HUES6 (cell line): ENCODE measurements at regions not wholly inside any gene's neighbourhood (a gene's known extent, or its start where the extent isn't known, plus 50 kb on each side); places are given as distances from the start of the nearest gene placed in this dataset.

ENCODE experiments used
- H3K27ac ChIP-seq: 2 replicates; pipeline ENCODE4 v1.7.0; 2013; ENCODE audit warnings: low read depth, mild to moderate bottlenecking, low read length, inconsistent platforms
- H3K27me3 ChIP-seq: 2 replicates; pipeline ENCODE4 v1.6.1; 2013; ENCODE audit warnings: low read length; ENCODE audit not compliant: control insufficient read depth, insufficient read depth
- H3K36me3 ChIP-seq: 2 replicates; pipeline ENCODE4 v1.6.1; 2013; ENCODE audit warnings: low read length; ENCODE audit not compliant: control insufficient read depth, insufficient read depth
- H3K4me1 ChIP-seq: 2 replicates; pipeline ENCODE4 v1.6.1; 2013; ENCODE audit warnings: low read length; ENCODE audit not compliant: control insufficient read depth, insufficient read depth
- H3K4me3 ChIP-seq: 2 replicates; pipeline ENCODE4 v1.5.1; 2013; ENCODE audit warnings: low read depth, low read length
- H3K9ac ChIP-seq: one replicate; pipeline ENCODE4 v1.6.1; 2013; ENCODE audit warnings: mild to moderate bottlenecking, low read length
- H3K9me3 ChIP-seq: 2 replicates; pipeline ENCODE4 v1.6.1; 2013; ENCODE audit warnings: low read depth, low read length; ENCODE audit not compliant: control insufficient read depth, insufficient read depth

DNA sequence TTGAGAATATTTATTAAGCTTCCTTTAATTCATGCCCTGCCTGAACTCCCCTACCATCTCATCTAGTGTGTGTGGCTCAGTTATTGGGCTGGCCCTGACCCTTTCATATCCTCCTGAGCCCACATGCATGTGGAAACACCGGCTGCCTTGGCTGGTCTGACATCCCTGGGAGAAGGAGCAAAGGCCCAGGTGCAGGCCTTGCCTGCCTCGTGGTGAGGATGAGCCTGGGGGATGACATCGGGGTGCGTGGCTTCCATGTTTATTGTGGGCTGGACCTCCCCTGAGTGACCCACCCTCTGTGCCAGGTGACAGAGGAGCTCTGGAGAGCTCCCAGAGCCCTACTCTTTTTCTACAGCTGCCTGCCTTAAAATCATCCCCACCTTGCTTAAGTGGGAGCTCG lies 69.1 kb downstream of the FOXA2 start:
- no peak overlapping the region for H3K27ac ChIP-seq
- H3K36me3 ChIP-seq: no peaks in the 10 kb centered on the region
- no peak overlapping the region for H3K4me3 ChIP-seq
- H3K27me3 ChIP-seq: peaks cover 5% of the 10 kb centered on the region
- H3K9me3 ChIP-seq: no peaks in the 10 kb centered on the region
- H3K9ac ChIP-seq: no peak overlapping the region
- H3K4me1 ChIP-seq: peaks cover 10% of the 10 kb centered on the region; the same call in 1 of the 2 replicates

DNA sequence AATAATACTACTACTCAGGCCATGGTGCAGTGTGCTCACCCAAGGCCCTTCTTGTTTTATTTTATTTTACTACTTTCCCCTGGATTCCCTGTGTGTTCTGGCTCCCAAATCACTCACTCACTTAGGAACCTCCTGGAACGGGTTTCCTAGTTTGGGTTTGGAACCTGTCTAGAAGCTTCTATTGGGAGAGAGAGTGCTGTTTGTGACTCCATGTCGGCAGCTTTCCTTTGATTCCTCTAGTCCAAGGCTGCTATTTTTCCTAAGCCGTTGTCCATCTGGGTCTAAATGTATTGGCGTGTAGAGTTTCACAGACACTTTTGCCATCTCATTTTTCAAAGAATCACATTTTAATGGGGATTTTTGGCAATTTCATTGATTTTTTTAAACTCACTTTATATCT lies 70.8 kb downstream of the FOXA2 start:
- H3K4me1 ChIP-seq: peaks cover 10% of the 10 kb centered on the region; the same call in 1 of the 2 replicates
- no peak overlapping the region for H3K9ac ChIP-seq
- H3K4me3 ChIP-seq: no peak overlapping the region
- no peaks in the 10 kb centered on the region for H3K9me3 ChIP-seq
- H3K36me3 ChIP-seq: no peaks in the 10 kb centered on the region
- H3K27ac ChIP-seq: no peak overlapping the region
- peaks cover 9% of the 10 kb centered on the region for H3K27me3 ChIP-seq

DNA sequence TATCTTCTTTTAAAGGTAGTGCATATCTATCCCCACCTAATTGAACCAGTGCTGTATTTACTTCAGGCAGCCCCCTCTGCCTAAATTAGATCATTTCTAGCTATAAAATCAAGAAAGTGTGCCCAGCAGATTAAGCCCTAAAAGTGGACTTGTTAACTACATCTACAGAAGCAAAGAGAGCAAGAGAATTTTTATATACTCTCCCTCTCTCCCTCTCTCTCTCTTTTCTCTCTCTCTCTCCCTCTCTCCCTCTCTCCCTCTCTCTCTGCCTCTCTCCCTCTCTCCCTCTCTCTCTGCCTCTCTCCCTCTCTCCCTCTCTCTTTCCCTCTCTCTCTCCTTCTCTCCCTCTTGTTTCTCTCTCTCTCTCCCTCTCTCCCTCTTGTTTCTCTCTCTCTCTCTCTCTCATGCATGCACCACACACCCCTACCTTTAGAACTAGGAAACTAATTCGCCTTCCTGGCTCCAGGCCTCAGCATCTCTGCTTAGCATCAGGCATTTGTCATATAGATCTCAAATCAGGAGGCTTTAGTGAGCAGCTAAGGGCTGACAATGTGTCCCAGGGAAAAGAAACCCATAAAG lies 71.4 kb downstream of the FOXA2 start:
- Histone ChIP-seq H3K4me1 (peaks cover 10% of the 10 kb centered on the region; the same call in 1 of the 2 replicates), H3K36me3 (no peaks in the 10 kb centered on the region), H3K27me3 (peaks cover 9% of the 10 kb centered on the region), H3K9ac (no peak overlapping the region), H3K27ac (no peak overlapping the region), H3K9me3 (no peaks in the 10 kb centered on the region), H3K4me3 (no peak overlapping the region)

DNA sequence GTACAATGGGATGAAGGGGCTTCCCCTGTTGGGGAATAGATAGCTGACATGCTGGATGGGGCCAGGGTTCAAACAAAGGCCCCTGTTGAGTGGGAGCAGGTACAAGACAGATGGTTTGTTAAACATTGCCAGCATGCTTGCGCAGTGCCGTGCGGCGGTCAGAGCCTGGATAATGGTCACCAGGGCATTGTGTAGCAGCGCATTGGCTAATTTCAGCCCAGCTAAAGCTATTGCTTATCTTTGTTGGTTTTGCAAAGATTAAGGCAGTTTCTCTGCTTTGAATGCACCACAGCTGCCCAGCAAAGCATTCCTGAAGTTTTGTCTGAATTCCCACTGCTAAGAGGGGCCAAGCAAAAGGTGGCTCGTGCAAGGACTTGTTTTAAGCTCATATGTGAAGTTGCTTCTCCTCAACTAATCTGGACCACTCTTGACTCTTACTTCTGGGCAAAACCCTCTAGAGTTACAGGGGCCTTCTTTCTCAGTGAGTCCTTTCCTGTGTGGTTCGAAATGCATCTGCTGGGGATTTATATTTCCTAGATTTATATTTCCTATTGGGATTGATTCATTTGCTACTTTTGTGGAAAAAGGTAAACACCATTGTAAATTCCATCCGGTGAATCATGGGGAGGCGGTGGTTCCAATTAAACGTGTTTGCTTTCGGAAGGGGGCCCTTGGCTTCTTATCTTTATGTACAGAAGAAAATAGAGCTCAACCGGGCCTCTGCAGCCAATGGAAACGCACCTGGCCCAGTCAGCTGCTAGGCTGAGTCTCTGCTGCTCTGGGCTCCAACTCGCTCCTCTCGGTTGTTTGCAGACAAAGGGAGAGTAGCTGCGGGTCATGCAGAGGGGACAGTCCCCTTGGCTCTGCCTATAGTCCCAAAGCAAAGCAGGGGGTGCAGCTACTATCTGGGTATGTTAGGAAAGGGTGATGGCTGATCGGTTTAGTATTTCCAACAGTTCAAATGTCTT lies 72.1 kb downstream of the FOXA2 start:
- H3K36me3 ChIP-seq: no peaks in the 10 kb centered on the region
- no peak overlapping the region for H3K9ac ChIP-seq
- no peak overlapping the region for H3K4me3 ChIP-seq
- peaks cover 9% of the 10 kb centered on the region for H3K27me3 ChIP-seq
- no peak overlapping the region for H3K27ac ChIP-seq
- no peaks in the 10 kb centered on the region for H3K9me3 ChIP-seq
- peaks cover 10% of the 10 kb centered on the region; the same call in 1 of the 2 replicates for H3K4me1 ChIP-seq

DNA sequence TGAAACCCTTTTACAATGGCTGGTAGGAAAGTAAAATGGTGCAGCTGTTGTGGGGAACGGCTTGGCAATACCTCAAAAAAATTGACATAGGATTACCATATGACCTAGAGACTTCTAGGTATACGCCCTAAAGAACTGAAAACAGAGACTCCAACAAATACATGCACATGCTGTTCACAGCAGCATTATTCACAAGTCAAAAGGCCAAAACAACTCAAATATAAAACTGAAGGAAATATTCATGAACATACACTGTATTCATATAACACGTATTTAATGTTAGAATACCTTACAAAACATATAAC lies 74.6 kb downstream of the FOXA2 start:
- Histone ChIP-seq H3K9ac (no peak overlapping the region), H3K9me3 (no peaks in the 10 kb centered on the region), H3K4me1 (peaks cover 10% of the 10 kb centered on the region; the same call in 1 of the 2 replicates), H3K4me3 (no peak overlapping the region), H3K36me3 (no peaks in the 10 kb centered on the region), H3K27me3 (peaks cover 9% of the 10 kb centered on the region), H3K27ac (no peak overlapping the region)

DNA sequence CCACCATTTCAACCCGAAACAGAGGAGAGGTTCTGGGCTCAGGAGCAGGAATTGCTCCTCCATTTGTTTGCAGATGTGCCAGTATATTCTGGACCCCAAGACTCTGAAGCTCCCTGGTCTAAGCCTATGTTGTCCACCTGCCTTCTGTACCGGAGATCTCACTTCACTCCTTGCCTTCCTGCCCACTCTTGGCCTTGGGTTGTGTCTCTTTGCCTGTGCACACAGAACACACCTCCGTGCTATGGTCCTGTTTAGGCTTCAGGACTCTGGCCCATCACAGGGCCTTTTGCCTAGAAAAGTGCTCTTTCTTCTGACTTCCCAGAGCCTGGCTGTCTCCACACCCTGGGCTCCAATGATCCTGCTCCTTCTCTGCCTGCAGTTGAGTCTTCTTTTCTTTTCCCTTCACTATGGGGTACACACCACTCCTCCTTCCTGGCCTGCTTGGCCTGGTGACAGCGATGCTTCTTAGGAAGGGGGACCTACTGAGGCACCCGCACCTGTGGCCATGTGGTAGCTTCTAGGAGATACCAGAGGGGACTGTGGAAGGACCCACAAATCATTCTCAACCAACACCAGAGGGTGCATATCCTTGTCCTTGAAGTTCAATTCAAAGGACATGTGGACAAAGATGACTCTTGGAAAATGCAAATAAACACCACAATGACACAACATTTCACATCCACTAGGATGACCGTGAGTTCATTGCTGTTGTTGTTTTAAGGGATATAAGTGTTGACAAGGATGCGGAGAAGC lies 75.1 kb downstream of the FOXA2 start:
- Histone ChIP-seq H3K9me3 (no peaks in the 10 kb centered on the region), H3K4me1 (peaks cover 10% of the 10 kb centered on the region; the same call in 1 of the 2 replicates), H3K27ac (no peak overlapping the region)

DNA sequence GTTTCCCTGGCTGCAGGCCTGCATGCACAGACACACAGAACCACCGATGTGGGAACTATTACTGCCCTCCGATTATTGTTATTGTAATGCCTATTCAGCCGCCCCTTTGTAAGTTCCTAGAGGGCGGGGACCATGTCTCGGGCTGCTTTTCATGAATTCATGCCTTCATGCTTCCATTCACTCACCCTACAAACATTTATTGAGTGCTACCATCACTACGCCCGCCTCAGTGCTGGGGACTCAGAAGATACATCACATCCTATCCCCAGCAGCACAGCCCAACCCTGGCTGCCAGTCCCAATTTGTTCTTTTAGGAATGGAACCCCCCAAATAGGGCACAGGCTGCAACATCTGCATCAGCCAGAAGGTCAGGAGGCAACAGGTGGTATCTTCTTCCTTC lies 75.9 kb downstream of the FOXA2 start:
- no peak overlapping the region for H3K9ac ChIP-seq
- H3K27ac ChIP-seq: no peak overlapping the region

More for the DNA sequence above, 75.1 kb downstream of the FOXA2 start:
- no peak overlapping the region for H3K4me3 ChIP-seq
- peaks cover 9% of the 10 kb centered on the region for H3K27me3 ChIP-seq
- H3K9ac ChIP-seq: no peak overlapping the region
- no peaks in the 10 kb centered on the region for H3K36me3 ChIP-seq

DNA sequence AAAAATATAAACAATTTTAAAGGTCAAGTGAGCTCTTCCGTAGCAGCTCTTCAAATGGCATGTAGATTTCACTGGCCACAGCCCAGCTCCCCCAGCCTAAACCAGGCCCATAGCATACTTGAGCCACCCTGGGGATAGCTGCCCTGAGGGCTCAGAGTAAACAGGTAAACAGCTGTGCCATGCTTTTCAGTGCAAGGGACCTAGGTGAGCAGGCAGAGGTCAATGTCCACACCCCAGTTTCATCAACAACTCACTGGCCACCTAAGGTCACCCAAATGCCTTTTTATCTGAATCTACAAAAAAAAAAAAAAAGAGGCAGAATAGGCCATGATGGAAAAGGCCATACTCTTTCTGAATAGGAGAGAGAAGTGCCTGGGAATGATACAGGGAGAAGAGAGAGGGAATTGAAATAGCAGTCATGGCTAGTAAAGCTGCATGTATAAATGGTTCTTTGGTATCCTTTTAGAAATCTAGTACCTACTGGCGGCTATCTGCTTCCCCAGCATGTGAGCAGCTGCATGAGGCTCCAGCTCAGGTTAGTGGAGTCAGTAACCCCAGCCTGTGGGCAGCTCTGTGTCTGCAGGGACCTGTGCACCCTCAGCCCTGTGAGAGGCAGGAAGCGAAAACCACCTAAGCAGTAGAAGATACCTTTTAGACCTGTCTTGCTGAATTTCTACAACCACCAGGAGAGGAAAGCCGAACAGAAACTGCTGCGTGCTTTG lies 77.0 kb downstream of the FOXA2 start:
- H3K36me3 ChIP-seq: no peaks in the 10 kb centered on the region
- no peak overlapping the region for H3K9ac ChIP-seq
- no peaks in the 10 kb centered on the region for H3K9me3 ChIP-seq
- H3K4me3 ChIP-seq: no peak overlapping the region
- H3K27ac ChIP-seq: no peak overlapping the region
- H3K27me3 ChIP-seq: peaks cover 5% of the 10 kb centered on the region
- H3K4me1 ChIP-seq: peaks cover 5% of the 10 kb centered on the region; the same call in 1 of the 2 replicates

More for the DNA sequence above, 75.9 kb downstream of the FOXA2 start:
- H3K4me1 ChIP-seq: peaks cover 10% of the 10 kb centered on the region; the same call in 1 of the 2 replicates
- H3K9me3 ChIP-seq: no peaks in the 10 kb centered on the region
- H3K4me3 ChIP-seq: no peak overlapping the region
- H3K36me3 ChIP-seq: no peaks in the 10 kb centered on the region
- peaks cover 8% of the 10 kb centered on the region for H3K27me3 ChIP-seq

DNA sequence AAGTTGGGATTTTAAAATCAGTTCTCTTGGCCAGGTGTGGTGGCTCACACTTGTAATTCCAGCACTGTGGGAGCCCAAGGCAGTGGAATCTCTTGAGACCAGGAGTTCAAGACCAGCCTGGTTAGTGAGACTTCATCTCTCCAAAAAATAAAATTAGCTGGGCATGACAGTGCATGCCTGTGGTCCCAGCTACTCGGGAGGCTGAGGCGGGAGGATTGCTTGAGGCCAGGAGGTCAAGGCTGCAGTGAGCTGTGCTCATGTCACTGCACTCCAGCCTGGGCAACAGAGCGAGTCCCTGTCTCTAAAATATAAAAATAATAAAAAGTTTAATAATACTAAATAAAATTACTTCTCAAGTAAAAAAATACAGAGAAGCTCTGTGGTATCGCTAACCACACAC lies 77.5 kb downstream of the FOXA2 start:
- H3K9ac ChIP-seq: no peak overlapping the region
- no peaks in the 10 kb centered on the region for H3K4me1 ChIP-seq
- H3K27ac ChIP-seq: no peak overlapping the region
- H3K9me3 ChIP-seq: no peaks in the 10 kb centered on the region
- H3K27me3 ChIP-seq: peaks cover 6% of the 10 kb centered on the region
- no peaks in the 10 kb centered on the region for H3K36me3 ChIP-seq
- H3K4me3 ChIP-seq: no peak overlapping the region

DNA sequence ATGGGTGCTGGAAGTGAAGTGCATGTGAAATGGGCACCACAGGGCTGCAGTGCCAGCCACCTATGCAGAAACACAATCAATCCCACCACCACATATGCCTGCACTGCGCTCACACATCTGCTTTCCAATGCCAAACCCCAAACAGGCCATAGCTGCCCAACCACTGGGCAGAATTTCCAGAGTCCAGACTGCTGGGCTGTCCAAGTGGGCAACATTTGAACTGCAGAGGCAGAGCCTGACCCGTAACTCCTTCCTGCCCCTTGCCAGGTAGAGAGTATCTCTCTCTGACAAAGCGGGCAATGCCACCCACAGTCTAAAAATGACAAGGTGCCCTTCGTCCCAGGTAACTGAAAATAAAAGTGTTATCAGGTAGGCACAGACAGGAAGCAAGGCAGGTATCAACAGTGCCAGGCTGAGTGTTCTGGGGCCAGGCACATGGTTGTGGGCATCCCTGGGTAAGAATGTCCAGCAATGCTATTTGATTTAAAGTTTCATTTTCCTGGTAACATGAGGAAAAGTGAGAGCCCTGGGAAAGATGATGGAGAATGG lies 79.5 kb downstream of the FOXA2 start:
- Histone ChIP-seq H3K9me3 (no peaks in the 10 kb centered on the region), H3K36me3 (no peaks in the 10 kb centered on the region), H3K9ac (no peak overlapping the region), H3K4me1 (no peaks in the 10 kb centered on the region), H3K4me3 (no peak overlapping the region), H3K27me3 (peaks cover 16% of the 10 kb centered on the region), H3K27ac (no peak overlapping the region)
